ENCODE measurements at regions not wholly inside any gene's neighbourhood (a gene's known extent, or its start where the extent isn't known, plus 50 kb on each side); places are given as distances from the start of the nearest gene placed in this dataset.

- no peak for TF ChIP-seq CTCF (conservative IDR thresholded peaks at IDR 0.05)
- TF ChIP-seq ZFX (IDR thresholded peaks at IDR 0.05): no peak
Observed at GRCh38 chr3:46129588-46130272, 78.4 kb downstream of the CCR1 start.
